ENCODE measurements at regions not wholly inside any gene's neighbourhood (a gene's known extent, or its start where the extent isn't known, plus 50 kb on each side); places are given as distances from the start of the nearest gene placed in this dataset.

- no peak for TF ChIP-seq CTCF (IDR thresholded peaks at IDR 0.05)
- TF ChIP-seq POLR2AphosphoS5 (IDR thresholded peaks at IDR 0.05) = no peak
- TF ChIP-seq POLR2A (IDR thresholded peaks at IDR 0.05) = no peak
- TF ChIP-seq EP300 (IDR thresholded peaks at IDR 0.05) = no peak
Measured at GRCh38 chr10:123399276-123399839, 245.2 kb downstream of the BUB3 start.

Measured in stomach (tissue), 4 donors.